ENCODE measurements at regions not wholly inside any gene's neighbourhood (a gene's known extent, or its start where the extent isn't known, plus 50 kb on each side); places are given as distances from the start of the nearest gene placed in this dataset.
A peak's percentile ranks its signal among the peaks of the same experiment; 100 is the strongest.

GRCh38 chr2:175745911-175746310, 256.2 kb downstream of the LNPK start:
- Mint-ChIP-seq H3K4me3 (no peak overlapping the region), H3K27ac (no peak overlapping the region), H3K36me3 (no peaks in the 10 kb centered on the region; the same call in 1 of the 2 replicates), H3K4me1 (peaks cover 27% of the 10 kb centered on the region), H3K27me3 (ENCODE audit: low read depth) (no peaks in the 10 kb centered on the region), H3K9me3 (peaks cover 8% of the 10 kb centered on the region)
- POLR2A ChIA-PET, result no interaction called here
- no peak for ATAC-seq
- TF ChIP-seq KAT7 (CRISPR knock-in tag; IDR thresholded peaks at IDR 0.05; ENCODE audit: borderline replicate concordance) (no peak), CREB1 (CRISPR knock-in tag; IDR thresholded peaks at IDR 0.05) (no peak), ZNF121 (CRISPR knock-in tag; IDR thresholded peaks at IDR 0.05) (no peak), NR2C2 (CRISPR knock-in tag; IDR thresholded peaks at IDR 0.05) (no peak), NR3C1 (CRISPR knock-in tag; conservative IDR thresholded peaks at IDR 0.05; ENCODE audit: low read depth) (no peak), PRRX2 (CRISPR knock-in tag; IDR thresholded peaks at IDR 0.05) (no peak), SP1 (CRISPR knock-in tag; conservative IDR thresholded peaks at IDR 0.05) (no peak), MYBL2 (CRISPR knock-in tag; IDR thresholded peaks at IDR 0.05) (no peak), STAT6 (CRISPR knock-in tag; conservative IDR thresholded peaks at IDR 0.05; ENCODE audit: low read depth) (no peak), CREM (CRISPR knock-in tag; IDR thresholded peaks at IDR 0.05) (no peak), NR1H2 (CRISPR knock-in tag; IDR thresholded peaks at IDR 0.05) (no peak), ERG (CRISPR knock-in tag; IDR thresholded peaks at IDR 0.05) (no peak)
- DNase-seq (ENCODE audit: low spot score), result no peak
- CTCF ChIA-PET, result no interaction called here

GRCh38 chr2:175744000-175744399, 258.1 kb downstream of the LNPK start:
- TF ChIP-seq ELF4 (CRISPR knock-in tag; IDR thresholded peaks at IDR 0.05; ENCODE audit: low read depth) (no peak), MLX (CRISPR knock-in tag; IDR thresholded peaks at IDR 0.05) (no peak), CTCF (IDR thresholded peaks at IDR 0.05) (no peak), NR2C2 (CRISPR knock-in tag; IDR thresholded peaks at IDR 0.05) (no peak), SMAD3 (CRISPR knock-in tag; IDR thresholded peaks at IDR 0.05; ENCODE audit: borderline replicate concordance) (no peak), TEAD4 (CRISPR knock-in tag; IDR thresholded peaks at IDR 0.05) (no peak), ERG (CRISPR knock-in tag; IDR thresholded peaks at IDR 0.05) (no peak), PREB (CRISPR knock-in tag; IDR thresholded peaks at IDR 0.05; ENCODE audit: borderline replicate concordance) (no peak), FOXP4 (CRISPR knock-in tag; IDR thresholded peaks at IDR 0.05) (no peak), ZNF138 (CRISPR knock-in tag; conservative IDR thresholded peaks at IDR 0.05) (no peak), NR3C1 (CRISPR knock-in tag; conservative IDR thresholded peaks at IDR 0.05; ENCODE audit: low read depth) (no peak), ZNF281 (CRISPR knock-in tag; IDR thresholded peaks at IDR 0.05) (no peak)
- Mint-ChIP-seq H3K27ac (peak overlapping the region; percentile 91), H3K9me3 (no peaks in the 10 kb centered on the region), H3K4me1 (peaks cover 27% of the 10 kb centered on the region), H3K36me3 (no peaks in the 10 kb centered on the region), H3K27me3 (ENCODE audit: low read depth) (no peaks in the 10 kb centered on the region), H3K4me3 (no peak overlapping the region)
- POLR2A ChIA-PET, result no interaction called here
- ATAC-seq, result peak; percentile 70
- DNase-seq (ENCODE audit: low spot score), result no peak
- CTCF ChIA-PET, result no interaction called here
